CD4-positive, alpha-beta T cell treated with Interleukin-6 for 4 hours (primary cell): ENCODE measurements at regions not wholly inside any gene's neighbourhood (a gene's known extent, or its start where the extent isn't known, plus 50 kb on each side); places are given as distances from the start of the nearest gene placed in this dataset.

Source experiments
- DNase-seq: peaks from one replicate; pipeline ENCODE4 v3.0.0-alpha.2; 2020; ENCODE audit warnings: mixed read lengths

DNA sequence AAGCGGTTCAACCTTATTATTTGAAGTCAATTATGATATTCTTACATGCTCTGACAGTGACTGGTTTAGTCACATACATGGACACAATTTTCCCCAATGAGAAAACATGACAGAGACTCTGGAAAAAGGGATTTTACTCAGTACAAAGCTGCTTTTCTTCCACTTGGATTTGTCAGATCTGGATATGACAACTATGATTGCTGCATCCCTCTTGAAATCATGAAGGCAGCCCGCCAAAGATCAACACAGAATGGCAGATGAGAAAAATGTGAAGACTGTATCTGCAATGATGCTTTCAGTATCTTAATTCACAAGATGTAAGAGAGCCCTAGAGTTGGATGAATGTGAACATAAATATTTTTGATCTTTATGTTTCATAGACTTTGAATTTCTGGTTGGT, 439.6 kb downstream of the CDH8 start:
- DNase-seq, result no peak

DNA sequence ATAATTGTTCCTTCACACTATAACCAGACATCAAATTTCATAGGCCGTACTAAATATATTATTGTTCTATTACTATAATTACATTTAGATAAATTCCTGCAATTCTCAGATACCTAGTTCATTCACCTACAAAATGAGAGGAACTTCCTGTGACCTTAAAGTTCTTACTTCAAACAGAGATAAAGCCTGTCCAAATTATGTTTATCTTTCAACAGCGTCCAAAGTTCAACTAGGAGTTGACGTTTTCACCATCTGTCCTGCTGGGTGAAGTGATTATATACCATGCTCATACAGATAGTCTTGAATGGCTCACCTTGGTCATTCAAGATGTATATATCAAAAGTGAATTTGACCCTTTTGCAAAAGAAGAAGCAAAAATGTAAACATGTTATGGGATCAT, 440.6 kb downstream of the CDH8 start:
- no peak for DNase-seq

DNA sequence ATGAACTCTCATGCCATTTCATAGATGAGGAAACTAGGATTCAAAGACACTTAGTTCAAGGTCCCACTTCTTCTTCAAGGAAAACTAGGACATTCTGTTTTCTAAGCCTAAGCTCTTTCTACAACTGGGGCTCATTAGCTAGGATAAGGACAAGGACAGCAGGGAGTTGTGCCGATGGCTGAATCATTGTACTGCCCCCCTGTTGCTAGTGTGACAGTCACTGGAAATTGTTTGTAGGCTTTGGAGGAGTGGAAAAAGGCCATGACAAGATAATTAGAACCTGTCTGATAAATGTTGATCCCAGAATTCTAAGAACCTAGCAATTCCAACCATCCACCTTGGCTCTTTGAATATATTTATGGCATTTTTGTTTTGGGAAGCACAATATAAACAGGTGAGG, 445.7 kb downstream of the CDH8 start:
- no peak for DNase-seq

DNA sequence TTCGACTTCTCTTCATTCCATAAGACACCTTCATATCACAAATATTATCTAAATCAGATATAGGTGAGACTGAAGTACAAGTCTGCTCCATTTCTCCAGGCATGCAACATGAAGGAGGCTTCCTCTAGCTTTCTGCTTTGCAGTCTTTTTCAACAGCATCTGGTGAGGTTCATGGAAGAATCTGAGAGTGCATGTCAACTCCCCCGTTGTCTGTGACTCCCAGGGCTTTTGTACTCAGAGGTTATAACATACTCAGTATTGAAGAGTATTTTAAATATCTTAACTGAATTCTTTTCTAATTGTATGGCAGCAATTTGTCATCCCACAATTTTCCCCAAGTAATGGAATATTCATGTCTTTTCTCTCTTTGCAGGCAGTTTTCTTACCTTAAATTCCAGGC, 448.7 kb downstream of the CDH8 start:
- DNase-seq, result no peak

DNA sequence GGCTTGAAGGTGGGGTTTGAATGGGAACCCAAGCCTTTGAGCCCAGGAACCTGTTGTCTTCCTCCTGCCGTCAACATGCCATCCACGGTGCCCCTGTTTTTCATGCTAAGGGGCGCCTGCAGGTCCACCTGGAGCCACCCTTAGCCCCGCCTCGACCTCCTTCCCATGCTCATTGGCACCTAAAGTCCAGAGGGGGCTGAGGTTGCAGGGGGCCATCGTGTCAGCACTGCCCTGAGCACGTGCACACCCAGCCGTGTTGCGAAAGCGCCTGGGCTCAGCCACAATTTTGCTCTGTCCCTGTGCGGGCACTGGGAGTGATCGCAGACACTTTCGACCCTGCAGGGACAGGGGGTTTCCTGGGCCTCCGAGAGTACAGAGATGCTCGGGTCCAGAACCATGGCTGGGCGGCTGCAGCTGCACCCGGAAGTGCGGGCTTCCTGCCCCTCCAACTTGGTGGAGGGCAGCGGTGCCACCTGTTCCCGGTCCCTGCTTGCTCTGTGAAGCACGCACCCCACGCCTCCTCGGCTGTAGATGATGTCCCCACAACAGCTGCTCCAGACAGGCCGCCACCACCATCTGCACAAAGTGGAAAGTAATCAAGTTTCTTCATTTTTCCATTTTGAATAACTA, 454.7 kb downstream of the CDH8 start:
- DNase-seq, result no peak

DNA sequence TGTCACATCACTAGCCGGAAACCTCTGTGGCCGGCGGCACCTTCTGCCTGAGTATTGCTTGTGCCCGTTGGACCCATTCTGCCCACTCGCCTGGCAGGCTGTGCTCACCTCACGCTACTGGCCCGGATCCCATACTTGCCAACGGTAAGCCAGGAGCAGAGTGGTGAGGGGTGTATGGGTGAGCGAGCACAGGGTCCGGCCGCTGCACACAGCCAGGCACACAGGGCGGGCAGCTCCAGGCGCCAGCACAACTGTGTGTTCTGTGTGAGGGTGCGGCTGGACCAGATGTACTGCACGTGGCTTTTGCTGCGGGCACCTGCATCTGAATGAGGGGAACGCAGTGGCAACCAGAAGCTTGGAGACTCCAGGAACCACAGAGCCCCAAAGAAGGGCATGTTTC, 455.7 kb downstream of the CDH8 start:
- DNase-seq, result no peak

DNA sequence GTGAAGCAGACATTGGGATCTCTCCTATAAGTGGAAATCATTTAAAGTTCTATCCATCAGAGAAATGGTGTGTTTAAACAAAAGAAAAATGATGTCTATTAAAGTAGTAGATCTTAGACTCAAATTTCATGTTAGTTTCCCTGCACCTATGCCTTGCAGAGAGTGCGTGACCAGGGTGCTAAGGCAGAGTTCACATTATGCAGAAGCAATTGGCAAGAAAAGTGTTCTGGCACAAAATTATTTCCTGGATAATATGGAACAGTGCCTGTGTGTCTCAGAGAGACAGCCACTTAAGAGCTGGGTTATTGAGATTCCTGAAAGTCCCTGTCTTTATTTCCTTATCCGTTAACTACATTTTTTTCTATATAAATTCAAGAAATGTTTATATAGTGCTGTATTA, 457.0 kb downstream of the CDH8 start:
- DNase-seq, result no peak

DNA sequence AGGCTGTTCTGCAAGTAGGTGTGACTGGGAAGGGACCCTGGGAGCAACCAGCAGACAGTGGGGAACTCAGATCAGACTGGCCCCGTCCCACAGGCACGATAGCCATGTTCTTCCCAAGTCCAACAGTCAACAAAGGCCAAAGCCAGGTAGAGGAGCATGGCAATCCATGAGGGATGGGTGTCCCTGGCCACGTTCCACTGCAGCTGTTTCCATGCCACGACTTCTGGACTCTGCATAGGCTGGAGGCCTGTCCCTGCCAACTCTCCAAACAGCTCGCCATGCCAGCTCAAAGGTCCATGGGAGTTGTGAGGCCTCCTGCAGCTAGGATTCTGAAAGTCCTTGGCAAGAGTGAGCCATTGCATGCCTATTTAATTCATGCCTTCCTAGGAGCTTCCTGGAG, 459.8 kb downstream of the CDH8 start:
- DNase-seq, result no peak

DNA sequence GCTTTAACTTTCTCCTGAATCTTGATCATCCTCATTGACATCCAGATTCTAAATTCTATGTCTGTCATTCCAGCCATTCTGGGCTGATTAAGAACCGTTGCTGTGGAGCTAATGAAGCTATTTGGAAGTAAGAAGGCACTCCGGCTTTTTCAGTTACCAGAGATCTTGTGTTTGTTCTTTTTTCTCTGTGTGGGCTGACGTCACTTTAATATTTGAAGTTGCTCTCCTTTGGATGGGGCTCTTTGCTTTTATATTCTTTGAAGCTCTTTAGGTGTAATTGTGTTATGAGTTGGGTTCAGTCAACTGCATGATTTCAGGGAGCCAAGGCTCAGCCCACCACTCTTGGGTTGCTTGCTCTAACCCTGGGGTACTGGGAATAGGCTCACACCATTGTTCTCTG, 460.6 kb downstream of the CDH8 start:
- no peak for DNase-seq

DNA sequence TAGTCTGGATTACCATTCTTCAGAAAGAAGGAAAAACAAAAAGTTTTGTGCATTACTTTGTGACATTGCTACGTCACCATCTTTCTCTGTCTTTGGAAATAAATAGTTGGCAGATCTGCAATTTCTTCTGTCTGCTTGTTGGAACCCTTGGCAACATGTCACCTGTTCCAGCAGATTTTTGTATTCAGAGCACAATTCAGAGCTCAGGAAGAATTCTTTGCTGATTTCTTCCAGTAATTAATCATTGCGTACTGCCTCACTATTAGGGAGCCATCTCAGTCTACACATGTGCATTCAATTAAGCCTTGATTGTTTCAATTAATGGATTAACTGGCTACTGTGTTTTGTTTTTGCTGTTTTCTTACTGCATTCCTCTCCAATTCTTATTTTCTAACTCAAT, 467.2 kb downstream of the CDH8 start:
- no peak for DNase-seq

DNA sequence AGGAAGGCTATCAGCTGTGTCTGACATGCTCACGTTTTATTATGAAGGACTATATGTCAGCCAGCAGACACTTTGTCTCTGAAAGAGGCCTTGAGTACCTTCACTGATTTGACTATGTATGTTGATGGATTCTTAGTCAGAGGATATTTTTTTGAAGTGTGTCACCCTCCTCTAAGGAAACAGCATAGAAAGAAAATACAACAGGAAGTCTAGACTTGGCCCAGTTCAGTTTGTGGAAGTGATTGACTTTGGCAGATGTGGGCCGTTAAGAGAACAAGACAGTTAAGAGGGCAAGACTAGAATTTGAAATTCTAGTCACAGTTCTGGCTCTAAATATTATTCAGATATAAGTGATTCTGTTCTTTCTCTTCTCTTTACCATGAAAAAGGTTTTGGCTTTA, 471.5 kb downstream of the CDH8 start:
- DNase-seq, result no peak

DNA sequence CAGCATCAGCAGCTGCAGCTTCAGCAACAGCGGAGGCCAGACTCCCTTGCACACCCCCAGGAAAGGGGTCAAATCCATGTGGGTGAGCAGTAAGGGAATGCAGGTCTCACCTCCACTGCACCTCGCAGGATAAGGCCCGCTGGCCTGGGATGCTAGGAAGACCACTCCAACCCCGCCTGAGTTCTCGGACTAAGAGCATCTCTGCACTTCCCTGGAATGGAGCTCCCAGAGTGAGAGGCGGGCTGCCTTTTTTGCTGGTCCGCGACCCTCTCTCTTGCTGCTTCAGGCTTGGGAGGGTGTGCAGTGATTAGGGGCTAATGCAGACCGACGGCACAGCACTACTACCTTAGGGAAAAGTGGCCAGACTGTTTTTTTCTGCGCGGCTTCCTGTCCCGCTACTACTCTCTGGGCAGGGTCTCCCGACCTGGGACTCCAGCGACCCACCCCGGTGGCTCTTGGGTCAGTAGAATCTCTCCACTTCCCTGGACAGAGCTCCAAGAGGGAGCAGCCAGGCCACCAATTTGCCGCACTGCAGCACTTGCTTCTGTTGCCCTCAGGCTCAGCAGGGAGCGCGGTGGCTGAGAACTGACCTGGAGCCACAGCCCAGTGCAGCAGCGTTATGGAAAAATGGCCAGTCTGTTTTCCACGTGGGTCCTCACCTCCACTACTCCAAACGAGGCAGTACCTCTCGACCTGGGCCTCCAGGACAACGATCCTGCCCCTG, 480.4 kb downstream of the CDH8 start:
- no peak for DNase-seq

DNA sequence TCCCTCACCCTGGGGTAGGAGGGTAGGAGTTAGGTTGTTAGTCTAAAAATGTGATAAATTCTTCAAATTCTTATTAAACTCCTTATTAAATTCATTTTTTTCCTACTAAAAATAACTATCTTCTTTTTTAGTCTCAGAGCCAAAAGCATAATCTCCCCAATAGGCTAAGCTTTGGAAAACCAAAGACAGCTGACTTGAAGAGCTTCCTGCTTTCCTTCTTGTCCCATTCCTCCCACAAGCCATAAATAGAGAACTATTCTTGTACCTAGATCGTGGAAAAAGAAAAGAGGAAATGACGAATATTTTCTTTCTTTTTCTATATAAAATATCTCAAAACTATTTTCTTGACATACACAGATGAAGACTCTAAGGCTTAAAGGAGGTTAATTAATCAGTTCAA, 486.9 kb downstream of the CDH8 start:
- no peak for DNase-seq

DNA sequence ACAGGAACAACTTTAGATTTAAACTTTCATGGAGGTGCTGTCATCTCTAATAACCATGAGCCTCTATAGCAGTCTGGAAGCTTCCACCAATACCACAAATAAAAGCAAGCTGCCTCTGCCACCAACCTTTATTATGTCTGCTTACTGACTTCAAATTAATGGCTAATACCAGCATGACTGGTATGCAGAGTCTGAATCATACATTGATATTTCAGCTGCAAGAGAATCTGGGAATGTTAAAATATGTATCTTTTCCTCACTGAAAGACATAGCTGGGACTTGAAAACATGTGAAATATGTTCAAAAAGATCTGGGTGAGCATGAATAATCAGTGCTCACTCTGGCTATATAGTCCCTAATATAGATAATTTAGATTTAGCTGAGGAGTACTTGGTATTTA, 488.6 kb downstream of the CDH8 start:
- no peak for DNase-seq

DNA sequence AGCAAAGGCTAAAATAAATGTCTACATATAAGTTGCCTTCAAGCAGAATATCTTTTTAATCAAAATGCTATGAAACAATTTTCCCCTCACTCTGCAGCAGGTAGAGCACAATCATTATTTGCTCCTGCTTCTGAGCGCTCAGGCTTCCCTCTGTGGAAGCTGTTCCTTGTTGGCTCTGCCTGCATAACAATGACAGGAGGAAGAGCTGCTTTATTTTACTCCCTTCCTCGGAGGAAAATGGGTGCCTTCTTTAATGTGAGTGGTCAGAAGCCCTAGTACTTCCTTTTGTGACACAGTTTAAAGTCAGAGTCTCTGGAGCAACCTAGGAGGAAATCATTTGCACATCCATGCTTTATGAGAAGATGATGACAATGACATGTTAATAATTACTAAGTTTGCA, 492.1 kb downstream of the CDH8 start:
- DNase-seq, result no peak

DNA sequence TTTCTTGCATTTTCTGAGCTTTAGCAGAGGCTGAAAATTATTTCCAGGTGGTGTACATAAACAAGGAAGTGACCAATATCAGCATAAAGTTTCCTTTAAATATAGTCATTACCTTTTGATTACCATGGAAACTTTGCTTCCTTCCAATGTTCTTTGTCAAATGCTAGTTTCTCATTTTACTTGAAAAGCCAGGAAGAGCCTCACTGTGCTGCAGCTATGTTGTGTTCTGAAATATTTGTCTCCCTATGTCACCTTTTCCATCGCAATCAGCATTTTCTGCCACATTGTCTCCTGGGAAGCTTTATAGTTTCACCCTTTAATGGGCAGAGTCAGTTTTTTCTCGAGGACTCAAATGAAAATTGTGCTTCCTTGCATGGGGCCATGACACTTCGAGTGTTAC, 496.0 kb downstream of the CDH8 start:
- no peak for DNase-seq

DNA sequence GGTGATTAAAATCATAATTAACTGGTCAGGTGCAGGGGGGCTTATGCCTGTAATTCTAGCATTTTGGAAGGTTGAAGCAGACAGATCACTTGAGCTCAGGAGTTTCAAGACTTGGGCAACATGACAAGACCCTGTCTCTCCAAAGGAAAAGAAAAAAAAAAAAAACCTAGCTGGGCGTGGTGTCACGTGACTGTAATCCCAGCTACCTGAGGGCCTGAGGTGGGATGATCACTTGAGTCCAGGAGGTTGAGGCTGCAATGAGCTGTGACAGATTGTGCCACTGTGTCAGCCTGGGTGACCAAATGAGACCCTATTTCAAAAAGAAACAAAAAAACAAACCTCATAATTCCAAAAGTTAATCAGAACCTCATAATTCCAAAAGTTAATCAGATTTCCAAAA, 505.5 kb downstream of the CDH8 start:
- DNase-seq, result no peak

DNA sequence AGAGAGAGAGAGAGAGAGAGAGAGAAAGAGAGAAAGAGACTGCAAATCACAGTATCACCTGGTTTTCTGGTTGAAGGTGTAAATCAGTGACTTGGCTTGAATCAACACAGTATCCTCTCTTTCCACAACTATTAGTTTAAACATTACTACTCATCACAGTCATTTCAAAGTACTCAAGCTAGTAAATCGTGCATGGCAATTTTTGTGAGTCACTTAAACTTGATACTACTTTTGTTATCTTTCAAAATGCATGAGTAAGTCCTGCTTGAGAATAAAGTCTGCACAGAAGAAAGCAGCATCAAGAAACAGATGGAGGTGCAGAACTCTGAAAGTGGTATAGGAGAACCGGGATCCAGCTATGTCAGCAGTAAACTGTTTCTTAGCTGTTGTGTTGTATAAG, 535.4 kb downstream of the CDH8 start:
- no peak for DNase-seq

DNA sequence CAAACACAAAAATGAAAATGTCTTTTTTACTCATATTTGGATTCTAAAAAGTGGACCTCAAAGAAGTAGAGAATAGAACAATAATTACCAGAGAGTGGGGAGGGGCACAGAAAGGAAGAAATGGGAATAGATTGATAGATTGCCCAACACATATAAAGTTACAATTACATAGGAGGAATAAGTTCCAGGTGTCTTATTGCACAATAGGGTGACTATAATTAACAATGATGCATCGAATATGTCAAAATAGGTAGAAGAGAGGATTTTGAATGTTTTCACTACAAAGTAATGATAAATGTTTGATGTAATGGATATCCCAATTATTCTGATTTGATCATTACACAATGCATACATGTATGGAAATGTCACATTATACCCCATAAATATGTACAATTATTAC, 556.0 kb downstream of the CDH8 start:
- DNase-seq, result no peak

DNA sequence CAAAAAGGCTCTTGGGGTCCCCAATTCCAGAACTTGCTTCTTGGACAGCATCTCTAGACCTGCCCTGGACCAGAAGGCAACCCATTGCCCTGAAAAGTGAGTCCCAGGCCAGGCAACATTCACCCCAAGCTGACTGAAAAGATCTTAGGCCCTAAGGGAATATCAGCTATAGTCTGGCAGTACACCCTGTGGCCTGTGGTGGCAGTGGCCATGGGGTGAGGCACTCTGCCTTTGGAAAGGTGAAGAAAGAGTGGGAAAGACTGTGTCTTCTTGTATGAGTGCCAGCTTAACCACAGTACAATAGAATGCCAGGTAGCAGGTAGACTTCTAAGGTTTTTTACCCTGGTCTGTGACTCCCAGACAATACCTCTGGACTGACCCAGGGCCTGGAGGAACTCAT, 564.5 kb downstream of the CDH8 start:
- DNase-seq, result no peak

DNA sequence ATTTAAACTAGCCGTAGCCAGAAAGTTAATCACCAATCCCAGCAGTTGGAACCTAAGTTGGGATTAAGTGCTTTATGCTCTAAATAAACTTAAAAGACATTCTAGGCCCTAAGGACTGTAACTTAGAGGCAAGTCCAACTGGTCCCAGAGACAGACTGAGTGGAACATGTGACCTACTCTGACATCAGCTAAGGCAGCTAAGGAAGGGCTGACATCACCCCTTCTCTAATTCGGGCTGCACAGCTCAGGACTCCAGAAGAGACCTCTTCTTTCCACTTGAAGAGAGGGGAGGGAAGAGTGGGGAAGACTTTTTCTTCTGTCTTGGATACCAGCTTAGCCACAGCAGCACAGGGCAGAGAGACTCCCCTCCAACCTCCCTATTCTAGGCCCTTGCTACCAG, 565.2 kb downstream of the CDH8 start:
- DNase-seq, result no peak

DNA sequence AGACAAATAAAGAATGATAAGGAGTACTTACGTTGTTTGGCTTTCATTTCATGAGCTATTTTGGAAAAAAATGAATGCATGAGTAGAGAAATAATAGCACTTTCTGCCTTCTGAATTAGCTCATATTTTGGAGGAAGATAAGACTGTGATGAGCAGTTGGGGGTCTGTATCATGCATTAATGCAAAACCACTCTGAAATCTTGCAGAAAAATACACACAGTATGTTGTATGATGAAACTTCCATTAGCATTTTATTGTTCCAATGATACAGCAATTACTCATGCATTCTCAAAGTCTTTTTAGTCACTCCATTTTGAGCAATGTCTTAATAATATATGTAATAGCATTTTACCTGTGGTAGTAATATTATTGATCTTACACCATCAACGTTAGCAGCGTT, 571.0 kb downstream of the CDH8 start:
- no peak for DNase-seq

DNA sequence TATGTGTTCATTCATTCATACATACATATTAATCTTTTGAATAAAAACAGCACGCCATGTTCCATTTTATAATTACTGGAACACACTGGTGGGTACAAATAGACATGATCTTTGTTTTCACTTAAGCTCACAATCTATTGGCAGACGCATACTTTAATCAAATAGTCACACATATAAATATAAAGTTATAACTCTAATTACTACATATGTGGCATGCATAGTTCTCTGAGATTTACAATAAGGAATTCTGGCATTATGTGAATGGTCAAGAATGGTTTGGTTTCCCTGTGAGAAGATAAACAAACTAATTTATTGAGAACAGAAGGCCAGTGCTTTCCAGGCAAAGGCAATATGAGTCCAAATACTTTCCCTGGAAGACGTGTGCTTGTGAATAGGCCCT, 576.2 kb downstream of the CDH8 start:
- no peak for DNase-seq

DNA sequence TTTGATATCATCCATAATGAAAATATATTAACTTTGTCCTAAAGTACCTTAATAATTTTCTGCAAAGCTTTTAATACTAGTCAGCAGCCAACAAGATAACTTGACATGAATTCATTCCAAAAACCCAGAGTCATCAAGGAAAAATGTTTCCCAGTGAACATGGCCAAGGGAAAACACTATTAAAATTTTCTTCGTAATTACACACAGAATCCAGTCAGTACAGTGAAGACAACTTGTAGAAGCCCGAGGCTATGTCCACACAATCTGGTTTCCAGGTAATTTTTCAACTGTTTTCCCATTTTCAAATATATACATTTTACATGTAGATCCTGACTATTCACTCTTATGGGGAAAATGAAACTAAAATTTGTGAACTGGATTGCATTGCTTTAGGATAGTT, 600.9 kb downstream of the CDH8 start:
- DNase-seq, result no peak

DNA sequence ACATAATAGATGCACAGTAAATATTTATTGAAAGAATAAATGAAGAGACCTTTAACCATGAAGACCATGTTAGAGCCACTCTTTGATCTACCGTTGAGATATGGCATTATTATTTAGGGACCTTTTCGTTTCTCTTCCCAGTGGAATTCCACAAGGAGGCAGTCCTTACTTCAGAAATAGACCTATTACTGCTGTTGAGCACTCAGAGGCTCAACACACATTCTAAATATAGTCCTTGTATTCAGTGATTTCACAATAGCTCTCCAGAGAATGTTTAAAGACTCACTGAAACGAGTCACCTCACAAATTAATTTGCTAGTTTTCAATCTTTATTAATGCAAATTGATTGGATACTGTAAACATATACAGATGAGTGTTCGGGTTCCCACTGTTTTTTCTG, 603.8 kb downstream of the CDH8 start:
- DNase-seq, result no peak
